WTC11 (cell line): ENCODE measurements at regions not wholly inside any gene's neighbourhood (a gene's known extent, or its start where the extent isn't known, plus 50 kb on each side); places are given as distances from the start of the nearest gene placed in this dataset.

ENCODE experiments used
- ATAC-seq: fragments of 200-7000 bp; cut with Tn5 transposase; 2 replicates; pipeline ENCODE4 v1.10.0; 2021; ENCODE audit warnings: mild to moderate bottlenecking, moderate library complexity
- CTCF ChIA-PET: fragments of 300-600 bp; sonication (Branson Sonifier 250); formaldehyde crosslinking; loops from one replicate; lab custom pipeline; 2021; ENCODE audit warnings: antibody characterized with exemption; lab: Charles Lee
- POLR2A ChIA-PET: fragments of 350-600 bp; sonication (Branson Sonifier 250); formaldehyde crosslinking; loops from one replicate; lab custom pipeline; 2021; ENCODE audit warnings: antibody characterized with exemption; lab: Charles Lee
- DNase-seq: peaks from one replicate; pipeline ENCODE4 v3.0.0; 2021; ENCODE audit warnings: low spot score
- H3K27ac Mint-ChIP-seq: 2 replicates; pipeline ENCODE4 v1.8.0; 2021; ENCODE audit warnings: mixed read lengths
- H3K27me3 Mint-ChIP-seq: 2 replicates; pipeline ENCODE4 v1.8.0; 2021; ENCODE audit warnings: low read depth, mild to moderate bottlenecking, moderate library complexity, mixed read lengths
- H3K36me3 Mint-ChIP-seq: 2 replicates; pipeline ENCODE4 v1.8.0; 2021; ENCODE audit warnings: mixed read lengths
- H3K4me1 Mint-ChIP-seq: 2 replicates; pipeline ENCODE4 v1.8.0; 2022; ENCODE audit warnings: mixed read lengths
- H3K4me3 Mint-ChIP-seq: 2 replicates; pipeline ENCODE4 v1.8.0; 2021; ENCODE audit warnings: mild to moderate bottlenecking, moderate library complexity, mixed read lengths
- H3K9me3 Mint-ChIP-seq: 2 replicates; pipeline ENCODE4 v1.8.0; 2021; ENCODE audit warnings: mixed read lengths
- AR ChIP-seq: fragments of 250-450 bp; sonication (Bioruptor Pico); IDR thresholded peaks from 2 replicates; pipeline ENCODE4 v1.9.0; 2021; ENCODE audit warnings: mild to moderate bottlenecking
- ATF1 ChIP-seq: sonication (generic); formaldehyde crosslinking; IDR thresholded peaks from 2 replicates; pipeline ENCODE4 v1.8.1; 2023; ENCODE audit warnings: mild to moderate bottlenecking, moderate library complexity, missing genetic modification reagents
- ATF3 ChIP-seq: sonication (generic); formaldehyde crosslinking; conservative IDR thresholded peaks from 2 replicates; pipeline ENCODE4 v1.8.1; 2022; ENCODE audit warnings: mild to moderate bottlenecking, missing genetic modification reagents
- ATF6 ChIP-seq: sonication (generic); formaldehyde crosslinking; IDR thresholded peaks from 2 replicates; pipeline ENCODE4 v1.8.1; 2023; ENCODE audit warnings: mild to moderate bottlenecking, missing genetic modification reagents
- E2F5 ChIP-seq: sonication (generic); formaldehyde crosslinking; IDR thresholded peaks from 2 replicates; pipeline ENCODE4 v1.8.1; 2022; ENCODE audit warnings: mild to moderate bottlenecking, moderate library complexity, missing genetic modification reagents
- EMX1 ChIP-seq: fragments of 250-450 bp; sonication (Bioruptor Pico); IDR thresholded peaks from 2 replicates; pipeline ENCODE4 v1.8.0; 2021; ENCODE audit warnings: mild to moderate bottlenecking
- FOXJ3 ChIP-seq: sonication (generic); formaldehyde crosslinking; IDR thresholded peaks from 2 replicates; pipeline ENCODE4 v1.9.0; 2021; ENCODE audit warnings: missing genetic modification reagents, mild to moderate bottlenecking, borderline replicate concordance
- HMGA2 ChIP-seq: fragments of 250-450 bp; sonication (Bioruptor Pico); IDR thresholded peaks from 2 replicates; pipeline ENCODE4 v1.4.0; 2021; ENCODE audit warnings: mild to moderate bottlenecking, moderate library complexity
- HMGXB4 ChIP-seq: sonication (generic); formaldehyde crosslinking; IDR thresholded peaks from 2 replicates; pipeline ENCODE4 v1.8.1; 2023; ENCODE audit warnings: mild to moderate bottlenecking, moderate library complexity, missing genetic modification reagents
- MXD4 ChIP-seq: fragments of 250-450 bp; sonication (Bioruptor Pico); IDR thresholded peaks from 2 replicates; pipeline ENCODE4 v1.8.0; 2021; ENCODE audit warnings: mild to moderate bottlenecking, moderate library complexity, borderline replicate concordance
- RORB ChIP-seq: fragments of 250-450 bp; sonication (Bioruptor Pico); IDR thresholded peaks from 2 replicates; pipeline ENCODE4 v1.9.0; 2021; ENCODE audit warnings: mild to moderate bottlenecking
- TCF7 ChIP-seq: sonication (generic); formaldehyde crosslinking; IDR thresholded peaks from 2 replicates; pipeline ENCODE4 v1.8.0; 2022; ENCODE audit warnings: mild to moderate bottlenecking, low read depth, missing genetic modification reagents, moderate library complexity
- TEAD4 ChIP-seq: sonication (generic); formaldehyde crosslinking; IDR thresholded peaks from 2 replicates; pipeline ENCODE4 v1.8.0; 2022; ENCODE audit warnings: mild to moderate bottlenecking, missing genetic modification reagents
- USF2 ChIP-seq: sonication (generic); formaldehyde crosslinking; IDR thresholded peaks from 2 replicates; pipeline ENCODE4 v1.8.1; 2023; ENCODE audit warnings: mild to moderate bottlenecking, missing genetic modification reagents, moderate library complexity
- ZNF138 ChIP-seq: sonication (generic); formaldehyde crosslinking; conservative IDR thresholded peaks from 2 replicates; pipeline ENCODE4 v1.8.1; 2022; ENCODE audit warnings: mild to moderate bottlenecking, moderate library complexity, missing genetic modification reagents
- ZNF232 ChIP-seq: sonication (generic); formaldehyde crosslinking; IDR thresholded peaks from 2 replicates; pipeline ENCODE4 v1.8.0; 2022; ENCODE audit warnings: mild to moderate bottlenecking, missing genetic modification reagents
- ZNF317 ChIP-seq: sonication (generic); formaldehyde crosslinking; IDR thresholded peaks from 2 replicates; pipeline ENCODE4 v1.8.1; 2023; ENCODE audit warnings: low read depth, mild to moderate bottlenecking, moderate library complexity, missing genetic modification reagents, borderline replicate concordance
- ZNF512 ChIP-seq: sonication (generic); formaldehyde crosslinking; IDR thresholded peaks from 2 replicates; pipeline ENCODE4 v1.8.1; 2022; ENCODE audit warnings: missing genetic modification reagents, borderline replicate concordance

GRCh38 chr3:118207271-118207670, 827.4 kb downstream of the IGSF11 start:
- H3K27me3 Mint-ChIP-seq = no peaks in the 10 kb centered on the region
- CTCF ChIA-PET = no interaction called here
- H3K27ac Mint-ChIP-seq = no peak overlapping the region
- POLR2A ChIA-PET = no interaction called here
- H3K4me1 Mint-ChIP-seq = no peaks in the 10 kb centered on the region
- peaks cover 5% of the 10 kb centered on the region; the same call in 1 of the 2 replicates for H3K36me3 Mint-ChIP-seq
- TF ChIP-seq EMX1 (CRISPR knock-in tag) (no peak), ATF1 (no peak), MXD4 (CRISPR knock-in tag) (no peak), RORB (CRISPR knock-in tag) (no peak)
- TF ChIP-seq, all 79 proteins: peak for 0
- no peak for ATAC-seq
- H3K4me3 Mint-ChIP-seq = no peak overlapping the region
- H3K9me3 Mint-ChIP-seq = peaks cover 12% of the 10 kb centered on the region
- no peak for DNase-seq

GRCh38 chr3:118208642-118209041, 826.0 kb downstream of the IGSF11 start:
- ATAC-seq = no peak
- TF ChIP-seq TCF7 (CRISPR knock-in tag) = no peak
- no peak for TF ChIP-seq USF2 (CRISPR knock-in tag)
- no peak for TF ChIP-seq ZNF232 (CRISPR knock-in tag)
- no peak for TF ChIP-seq HMGA2 (CRISPR knock-in tag)
- no peak for TF ChIP-seq ZNF512 (CRISPR knock-in tag)
- TF ChIP-seq HMGXB4 (CRISPR knock-in tag) = no peak
- TF ChIP-seq ATF6 = no peak
- TF ChIP-seq ZNF317 (CRISPR knock-in tag) = no peak
- no peak for TF ChIP-seq FOXJ3 (CRISPR knock-in tag)
- no peak for TF ChIP-seq AR (CRISPR knock-in tag)
- no peak for TF ChIP-seq TEAD4 (CRISPR knock-in tag)
- TF ChIP-seq E2F5 (CRISPR knock-in tag) = no peak
- TF ChIP-seq ATF3 (CRISPR knock-in tag) = no peak
- no peak for TF ChIP-seq ZNF138 (CRISPR knock-in tag)
- TF ChIP-seq, all 79 proteins: peak for 0
- Mint-ChIP-seq H3K27ac (no peak overlapping the region), H3K4me3 (no peak overlapping the region), H3K27me3 (no peaks in the 10 kb centered on the region), H3K4me1 (no peaks in the 10 kb centered on the region), H3K36me3 (peaks cover under 1% of the 10 kb centered on the region; the same call in 1 of the 2 replicates), H3K9me3 (peaks cover under 1% of the 10 kb centered on the region)
- no peak for DNase-seq
- POLR2A ChIA-PET = no interaction called here
- CTCF ChIA-PET = no interaction called here
